SH-SY5Y (cell line): ENCODE measurements at regions not wholly inside any gene's neighbourhood (a gene's known extent, or its start where the extent isn't known, plus 50 kb on each side); places are given as distances from the start of the nearest gene placed in this dataset.

Source experiments
- GATA2 ChIP-seq: IDR thresholded peaks from 2 replicates; pipeline ENCODE4 v1.6.1; 2011; ENCODE audit warnings: mild to moderate bottlenecking, low read depth, low read length
- GATA3 ChIP-seq: IDR thresholded peaks from 2 replicates; pipeline ENCODE4 v1.6.1; 2011; ENCODE audit warnings: low read depth, mild to moderate bottlenecking, low read length, moderate library complexity

- TF ChIP-seq GATA2: no peak
- TF ChIP-seq GATA3: no peak
These were observed 567.3 kb upstream of the LMCD1 start for GRCh38 chr3:7934362-7934761.

- TF ChIP-seq GATA2 (no peak), GATA3 (no peak)
These were observed 553.7 kb upstream of the LMCD1 start for GRCh38 chr3:7947930-7948329.

GRCh38 chr3:7950890-7951289 is 550.7 kb upstream of the LMCD1 start:
- no peak for TF ChIP-seq GATA2
- no peak for TF ChIP-seq GATA3

- TF ChIP-seq GATA2 (no peak), GATA3 (no peak)
These were observed 548.1 kb upstream of the LMCD1 start for GRCh38 chr3:7953449-7954014.

GRCh38 chr3:7957024-7957423 is 544.6 kb upstream of the LMCD1 start:
- TF ChIP-seq GATA2 (no peak), GATA3 (no peak)

GRCh38 chr3:7959094-7959493 is 542.5 kb upstream of the LMCD1 start:
- TF ChIP-seq GATA2 (no peak), GATA3 (no peak)

GRCh38 chr3:7960601-7961000 is 541.0 kb upstream of the LMCD1 start:
- no peak for TF ChIP-seq GATA3
- no peak for TF ChIP-seq GATA2

GRCh38 chr3:7962301-7962700 is 539.3 kb upstream of the LMCD1 start:
- TF ChIP-seq GATA2: no peak
- no peak for TF ChIP-seq GATA3

GRCh38 chr3:7964899-7965298 is 536.7 kb upstream of the LMCD1 start:
- TF ChIP-seq GATA3: no peak
- no peak for TF ChIP-seq GATA2

- TF ChIP-seq GATA2 (no peak), GATA3 (no peak)
These were observed 528.6 kb upstream of the LMCD1 start for GRCh38 chr3:7973006-7973405.

- TF ChIP-seq GATA3: no peak
- TF ChIP-seq GATA2: no peak
These were observed 524.2 kb upstream of the LMCD1 start for GRCh38 chr3:7977245-7978086.

GRCh38 chr3:7978087-7978422 is 523.6 kb upstream of the LMCD1 start:
- TF ChIP-seq GATA2 (no peak), GATA3 (no peak)

GRCh38 chr3:7982126-7982525 is 519.5 kb upstream of the LMCD1 start:
- TF ChIP-seq GATA2 (no peak), GATA3 (no peak)

GRCh38 chr3:7999384-7999783 is 502.2 kb upstream of the LMCD1 start:
- TF ChIP-seq GATA3 (no peak), GATA2 (no peak)

GRCh38 chr3:8001307-8001706 is 500.3 kb upstream of the LMCD1 start:
- TF ChIP-seq GATA2 (no peak), GATA3 (no peak)

- no peak for TF ChIP-seq GATA3
- TF ChIP-seq GATA2: no peak
These were observed 499.9 kb upstream of the LMCD1 start for GRCh38 chr3:8001712-8002111.
